HG02610 (cell line): ENCODE measurements at regions not wholly inside any gene's neighbourhood (a gene's known extent, or its start where the extent isn't known, plus 50 kb on each side); places are given as distances from the start of the nearest gene placed in this dataset.
"Not testable (repeated sequence)": the region's sequence is repeated elsewhere in the genome, so short reads cannot be mapped to it uniquely, and the experiment has no call there.

Experiments used
- ATAC-seq: cut with Tn5 transposase; IDR thresholded peaks from one replicate; pipeline ENCODE4 v1.9.1; 2021; ENCODE audit warnings: mild to moderate bottlenecking, moderate library complexity; ENCODE audit not compliant: unreplicated experiment

DNA sequence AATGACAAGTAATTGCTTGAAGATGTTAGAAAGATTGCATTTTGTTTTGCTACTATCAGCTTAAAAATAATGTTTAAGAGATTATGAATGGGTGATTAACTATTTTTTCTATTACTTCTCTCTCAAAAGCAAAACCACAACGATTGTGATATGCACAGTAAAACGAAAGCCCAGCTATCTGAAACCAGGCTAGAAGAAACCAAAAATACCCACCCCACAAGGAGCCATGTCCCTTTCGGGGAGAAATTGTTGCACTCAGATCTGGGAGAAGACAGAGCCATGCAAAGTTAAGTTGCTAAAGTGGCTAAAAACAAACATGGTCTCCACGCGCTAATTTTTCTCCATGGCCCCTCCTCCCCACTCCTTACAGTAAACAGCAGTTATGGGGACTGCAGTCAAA, 173.6 kb downstream of the RPS24 start:
- ATAC-seq, result no peak

DNA sequence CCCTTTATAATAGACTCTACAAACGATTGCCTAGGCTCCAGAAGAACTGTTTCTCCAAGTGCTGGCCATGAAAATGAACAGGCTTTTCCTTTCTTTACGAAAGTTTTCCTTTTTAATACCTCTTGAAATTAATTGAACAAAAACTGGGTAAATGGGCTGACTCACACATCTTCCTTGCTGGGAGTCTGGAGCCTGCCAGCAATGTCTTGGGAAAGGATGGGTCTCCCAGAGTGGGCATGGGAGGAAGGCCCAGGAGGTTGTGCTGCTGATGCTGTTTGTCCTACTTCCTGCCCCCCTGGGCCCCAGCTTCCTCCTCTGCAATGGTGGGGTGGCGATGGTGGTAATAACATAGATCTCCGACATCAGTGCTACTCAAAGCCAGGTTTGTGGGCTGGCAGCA, 174.1 kb downstream of the RPS24 start:
- ATAC-seq, result no peak

DNA sequence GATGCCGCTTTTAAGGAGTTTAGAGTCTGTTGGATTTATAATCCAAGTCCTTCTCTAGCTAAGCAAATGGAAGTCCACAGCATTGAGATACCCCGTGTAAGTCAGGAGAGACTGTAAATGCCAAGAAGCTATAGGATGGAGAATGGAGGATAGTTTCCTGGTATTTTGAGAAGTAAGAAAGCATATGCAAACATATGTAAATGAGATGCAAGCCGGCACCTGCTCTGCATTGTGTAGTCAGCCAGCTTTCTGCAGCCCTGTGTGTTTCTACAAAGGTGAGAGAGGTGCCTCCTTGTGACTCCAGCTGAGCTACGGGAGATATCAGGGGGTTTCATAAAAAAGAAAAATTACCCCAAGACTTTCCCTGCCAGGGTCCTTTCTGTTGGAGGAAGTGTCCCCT, 176.3 kb downstream of the RPS24 start:
- ATAC-seq, result no peak

GRCh38 chr10:78210548-78210947, 176.9 kb downstream of the RPS24 start:
- ATAC-seq, result no peak

- no peak for ATAC-seq
These were observed 177.3 kb downstream of the RPS24 start for GRCh38 chr10:78210976-78211375.

DNA sequence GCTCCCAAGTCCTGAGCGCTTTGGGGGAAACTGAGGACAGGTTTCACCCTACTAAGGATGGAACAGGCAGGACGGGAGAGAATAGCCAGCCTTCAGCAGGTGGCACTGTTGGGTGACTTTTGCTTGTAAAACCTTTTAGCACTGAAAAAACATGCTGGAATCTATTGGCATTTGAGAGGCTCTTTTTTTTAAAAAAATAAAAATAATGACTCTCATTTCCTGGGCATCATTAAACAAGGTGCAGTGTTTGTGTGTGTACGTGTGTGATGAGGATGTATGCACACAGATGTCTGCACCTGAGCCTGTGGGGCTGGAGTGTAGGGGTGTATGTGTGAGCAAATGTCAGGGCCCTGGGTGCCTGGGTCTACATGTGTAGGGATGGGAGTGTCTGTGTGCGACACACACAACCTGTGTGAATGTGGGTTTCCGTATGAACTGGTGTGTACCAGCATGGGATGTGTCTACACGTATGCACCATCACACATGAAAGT, 177.9 kb downstream of the RPS24 start:
- no peak for ATAC-seq

GRCh38 chr10:78212060-78212785, 178.6 kb downstream of the RPS24 start:
- ATAC-seq, result no peak

- no peak for ATAC-seq
These were observed 179.1 kb downstream of the RPS24 start for GRCh38 chr10:78212786-78213175.

GRCh38 chr10:78214955-78215354, 181.3 kb downstream of the RPS24 start:
- ATAC-seq, result no peak

- no peak for ATAC-seq
These were observed 182.0 kb downstream of the RPS24 start for GRCh38 chr10:78215645-78216044.

DNA sequence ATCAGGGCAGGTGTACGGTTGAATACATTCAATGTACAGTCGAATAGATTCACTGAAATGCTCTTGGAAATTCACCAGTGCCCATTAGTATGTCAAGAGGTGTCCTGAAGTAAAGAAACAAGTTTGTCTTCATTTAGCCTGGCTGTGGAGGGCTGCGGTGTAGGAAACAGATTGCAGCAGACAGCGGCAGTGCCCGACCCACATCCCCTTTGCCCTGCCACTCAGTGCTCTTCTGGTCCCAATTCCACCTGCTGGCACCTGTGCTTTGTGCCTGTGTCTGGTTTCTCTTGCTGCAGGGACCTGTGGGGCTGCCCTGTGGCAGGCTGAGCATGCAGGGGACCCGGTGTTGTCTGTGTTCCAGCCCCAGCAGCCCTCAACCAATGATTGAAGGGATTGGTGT, 183.7 kb downstream of the RPS24 start:
- ATAC-seq, result no peak

DNA sequence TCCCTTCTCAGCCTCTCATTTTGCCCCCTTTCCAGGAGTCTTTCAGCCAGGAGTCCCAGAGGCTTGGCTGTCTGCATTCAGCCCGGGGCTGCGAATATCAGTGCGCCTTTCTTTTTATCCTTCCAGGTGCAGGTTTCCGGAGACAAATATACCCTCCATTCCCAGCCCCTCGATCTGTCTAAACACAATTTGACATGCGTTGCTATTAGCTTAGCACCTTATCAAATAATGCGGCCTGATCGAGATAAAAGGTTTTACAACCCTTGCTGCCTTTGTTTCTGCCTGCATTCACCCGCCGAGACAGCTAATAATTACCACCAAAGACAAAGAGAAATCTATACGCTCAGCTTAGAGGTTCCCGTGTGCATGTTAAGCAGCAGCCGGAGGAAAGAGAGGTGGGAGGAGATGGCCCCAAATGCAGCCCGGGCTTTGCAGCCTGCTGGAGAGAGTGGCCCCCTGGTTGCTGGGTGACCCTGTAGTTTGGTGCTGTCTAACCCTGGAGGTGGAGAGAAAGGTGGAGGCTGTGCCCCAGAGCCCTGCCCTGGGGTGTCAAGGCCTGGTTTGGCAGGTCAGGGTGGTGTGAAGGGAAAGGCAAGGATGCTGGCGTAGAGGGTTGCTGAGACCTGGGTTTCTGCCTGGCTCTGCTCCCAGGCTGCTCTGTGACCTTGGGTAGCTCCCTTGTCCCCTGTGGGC, 185.3 kb downstream of the RPS24 start:
- no peak for ATAC-seq

GRCh38 chr10:78219568-78219967, 185.9 kb downstream of the RPS24 start:
- ATAC-seq, result not testable (repeated sequence)

DNA sequence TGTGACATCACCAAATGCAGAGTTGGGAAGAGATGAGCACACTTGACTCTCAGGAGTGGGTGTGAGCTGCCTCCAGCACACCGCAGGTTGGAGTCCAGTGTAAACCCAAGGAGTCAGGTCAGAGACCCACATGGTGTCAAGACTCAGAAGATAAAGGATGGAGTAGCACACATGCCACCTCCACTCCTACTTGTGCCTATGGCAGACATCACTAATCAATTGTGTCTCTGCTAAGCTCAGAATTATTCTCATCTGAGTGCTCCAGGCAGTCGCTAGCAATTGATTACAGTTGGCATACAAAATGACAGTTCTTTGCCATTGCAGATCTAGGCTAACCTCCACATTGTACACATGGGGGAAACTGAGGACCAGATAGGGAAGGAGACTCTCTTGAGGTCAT, 187.1 kb downstream of the RPS24 start:
- no peak for ATAC-seq

DNA sequence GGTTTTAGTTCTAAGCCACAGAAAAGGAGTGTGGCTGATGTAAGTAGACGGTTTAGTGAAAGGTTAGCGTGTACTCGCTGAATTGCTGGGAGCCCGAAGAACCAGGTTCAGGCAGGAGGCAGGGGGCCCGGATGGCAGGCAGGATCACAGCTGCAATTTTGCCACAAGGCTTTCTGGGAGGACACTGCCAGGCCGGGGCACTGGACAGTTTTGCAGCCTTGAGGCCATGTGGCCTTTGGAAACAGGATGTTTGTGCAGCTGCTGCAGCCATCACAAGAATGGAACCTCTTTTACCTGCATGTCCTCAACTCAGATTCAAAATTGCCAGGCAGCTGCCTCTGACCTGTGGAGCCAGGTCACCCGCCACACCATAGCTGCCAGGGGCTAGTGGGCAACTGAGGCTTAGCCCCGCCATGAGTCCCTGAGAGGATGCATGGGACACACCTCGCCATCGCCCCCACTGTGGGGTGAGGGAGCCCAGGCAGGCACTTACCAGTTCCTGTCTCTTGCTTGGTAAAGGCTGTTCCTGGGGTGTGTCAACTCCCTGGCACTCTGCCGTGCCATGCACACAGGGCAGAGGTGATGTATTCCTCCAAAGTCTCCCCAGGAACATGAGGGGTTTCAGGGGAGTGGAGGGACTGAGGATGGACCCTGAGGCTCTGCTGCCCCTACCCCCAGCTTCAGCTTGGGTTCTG, 188.6 kb downstream of the RPS24 start:
- ATAC-seq, result no peak

GRCh38 chr10:78223088-78223487, 189.4 kb downstream of the RPS24 start:
- no peak for ATAC-seq

DNA sequence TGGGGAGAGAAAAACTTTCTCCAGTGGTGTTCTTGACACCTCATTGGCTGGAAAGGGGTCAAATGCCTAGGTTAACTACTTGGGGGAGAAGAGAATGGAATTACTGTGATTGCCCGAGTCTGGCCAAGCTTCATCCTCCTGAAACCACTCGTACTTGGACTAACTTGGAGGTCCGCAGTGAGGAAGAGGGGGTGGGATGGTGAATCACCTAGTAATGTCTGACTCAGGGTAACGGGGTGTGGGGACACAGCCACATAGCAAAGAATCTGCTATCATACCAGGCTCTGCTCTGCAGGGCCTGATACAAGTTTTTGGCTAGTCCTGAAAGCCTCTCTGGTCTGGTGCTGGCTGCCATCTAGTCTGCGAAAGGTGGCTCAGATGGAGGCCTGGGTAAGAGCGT, 190.9 kb downstream of the RPS24 start:
- no peak for ATAC-seq

DNA sequence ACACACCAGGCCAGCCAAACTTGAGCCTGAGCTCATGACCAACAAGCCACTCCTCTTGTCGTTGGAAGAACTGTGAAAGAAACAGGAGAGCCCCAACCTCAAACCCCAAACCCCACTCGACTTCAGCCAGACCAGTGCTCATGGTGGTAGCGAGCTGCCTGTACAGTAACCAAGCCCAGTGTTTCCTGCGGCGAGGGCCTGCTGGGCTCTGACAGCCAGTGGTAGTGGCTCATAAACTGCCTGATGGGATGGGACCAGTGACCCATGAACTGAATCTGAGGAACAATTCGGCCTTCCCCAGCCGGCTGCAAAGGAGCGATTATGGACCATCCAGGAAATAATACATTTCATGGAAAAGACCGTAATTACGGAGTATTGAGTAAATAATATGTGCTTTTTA, 191.9 kb downstream of the RPS24 start:
- ATAC-seq, result no peak

- no peak for ATAC-seq
These were observed 195.8 kb downstream of the RPS24 start for GRCh38 chr10:78229489-78229888.

DNA sequence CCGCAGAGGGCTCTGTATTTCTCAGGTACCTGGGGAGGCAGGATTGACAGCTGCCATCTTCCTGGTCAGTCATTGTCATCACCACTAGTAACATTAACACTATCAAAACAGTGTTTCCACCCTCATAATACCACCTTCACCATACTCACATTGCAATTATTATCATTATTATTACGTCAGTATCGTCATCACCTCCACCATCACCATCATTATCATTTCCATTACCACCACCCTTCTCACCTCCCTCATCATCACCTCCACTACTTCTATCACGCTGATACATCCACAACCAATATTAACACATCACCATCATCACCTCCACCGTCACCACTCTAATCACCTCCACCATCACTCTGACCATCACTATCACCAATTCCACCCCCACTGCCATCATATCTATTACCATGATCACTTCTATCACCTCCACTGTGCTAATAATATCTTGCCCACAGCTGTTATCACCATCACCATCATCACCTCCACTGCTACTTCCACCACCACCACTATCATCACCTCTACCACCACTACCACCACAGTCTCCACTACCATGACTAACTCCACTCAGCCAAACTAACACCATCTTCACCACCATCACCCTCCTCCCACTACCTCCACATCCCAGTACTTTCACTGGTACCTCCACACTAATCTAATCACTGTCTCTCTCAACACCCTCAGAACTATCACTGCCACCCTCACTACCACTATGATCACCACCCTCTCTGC, 196.4 kb downstream of the RPS24 start:
- ATAC-seq, result no peak

- ATAC-seq, result no peak
These were observed 197.7 kb downstream of the RPS24 start for GRCh38 chr10:78231327-78231726.
